Hepatocyte (in vitro differentiated cells): ENCODE measurements at regions not wholly inside any gene's neighbourhood (a gene's known extent, or its start where the extent isn't known, plus 50 kb on each side); places are given as distances from the start of the nearest gene placed in this dataset.

Experiments used
- CTCF ChIP-seq: fragments of 200-600 bp; sonication (generic); IDR thresholded peaks from 2 replicates; pipeline ENCODE4 v1.5.1; 2016; ENCODE audit warnings: antibody characterized with exemption, mild to moderate bottlenecking; ENCODE audit not compliant: poor library complexity
- EZH2 ChIP-seq: fragments of 200-600 bp; sonication (generic); IDR thresholded peaks from 2 replicates; pipeline ENCODE4 v1.6.1; 2016; ENCODE audit warnings: antibody characterized with exemption, mild to moderate bottlenecking, borderline replicate concordance
- EZH2phosphoT487 ChIP-seq: fragments of 200-600 bp; sonication (generic); IDR thresholded peaks from one replicate; pipeline ENCODE4 v1.6.1; 2018; ENCODE audit warnings: antibody characterized with exemption, mild to moderate bottlenecking, low read depth, moderate library complexity; ENCODE audit not compliant: unreplicated experiment, severe bottlenecking

GRCh38 chr3:55165704-55166405 lies 238.0 kb upstream of the LRTM1 start:
- TF ChIP-seq EZH2phosphoT487 (no peak), CTCF (no peak), EZH2 (no peak)
